ENCODE measurements at regions not wholly inside any gene's neighbourhood (a gene's known extent, or its start where the extent isn't known, plus 50 kb on each side); places are given as distances from the start of the nearest gene placed in this dataset.

DNA sequence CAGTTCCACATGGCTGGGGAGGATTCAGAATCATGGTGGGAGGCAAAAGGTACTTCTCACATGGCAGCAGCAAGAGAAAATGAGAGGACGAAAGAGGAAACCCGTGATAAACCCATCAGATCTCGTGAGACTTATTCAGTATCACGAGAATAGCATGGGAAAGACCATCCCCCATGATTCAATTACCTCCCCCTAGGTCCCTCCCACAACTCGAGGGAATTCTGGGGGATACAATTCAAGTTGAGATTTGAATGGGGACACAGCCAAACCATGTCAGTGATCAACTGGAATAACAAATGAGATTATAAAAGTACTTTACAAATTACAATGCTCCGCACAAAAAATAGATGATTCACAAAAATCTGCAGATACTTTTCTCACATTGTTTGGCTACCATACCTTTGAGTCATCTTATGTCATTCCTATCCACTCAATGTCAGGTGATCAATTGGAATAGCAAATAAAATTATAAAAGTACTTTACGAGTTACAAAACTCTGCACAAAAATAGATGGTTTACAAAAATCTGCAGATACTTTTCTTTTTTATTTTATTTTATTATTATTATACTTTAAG lies 338.9 kb downstream of the C12orf50 start:
- Histone ChIP-seq H3K27me3 (ENCODE audit: control insufficient read depth, insufficient read depth, low read length, poor library complexity, severe bottlenecking) (no peaks in the 10 kb centered on the region), H3K9me3 (ENCODE audit: control insufficient read depth, low read length) (no peaks in the 10 kb centered on the region), H3K27ac (ENCODE audit: insufficient read depth, low read depth, low read length, poor library complexity, severe bottlenecking) (no peak overlapping the region), H3K4me3 (ENCODE audit: insufficient read depth, low read depth, low read length) (no peak overlapping the region), H3K4me1 (ENCODE audit: control insufficient read depth, insufficient read depth, low read length) (no peaks in the 10 kb centered on the region), H3K36me3 (ENCODE audit: control insufficient read depth, insufficient read depth, low read length) (no peaks in the 10 kb centered on the region)
- WGBS, 2 experiments = 93 to 96% methylated on average over 5 to 6 of the region's 7 CpGs

DNA sequence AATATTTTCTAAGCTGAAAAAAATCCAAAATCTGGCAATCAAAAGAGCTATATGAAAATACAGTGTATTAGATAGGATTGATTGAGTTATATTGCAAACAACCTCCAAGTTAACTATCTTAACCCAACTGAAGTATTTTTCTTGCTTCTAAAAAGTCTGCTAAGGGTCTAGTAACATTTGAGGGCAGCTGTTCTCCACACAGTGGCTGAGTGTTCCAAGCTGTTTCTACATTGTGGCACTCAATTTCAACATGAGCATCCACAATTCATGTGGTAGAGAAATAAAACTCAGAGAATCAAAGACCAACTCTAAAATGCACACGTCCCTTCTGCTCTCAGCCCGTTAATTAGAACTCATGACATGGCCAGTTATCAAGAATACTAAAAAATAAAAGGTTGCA lies 340.0 kb downstream of the C12orf50 start:
- 93% methylated on average over 2 of the region's 2 CpGs for WGBS, 2 experiments
- H3K4me3 ChIP-seq (ENCODE audit: insufficient read depth, low read depth, low read length) = no peak overlapping the region

DNA sequence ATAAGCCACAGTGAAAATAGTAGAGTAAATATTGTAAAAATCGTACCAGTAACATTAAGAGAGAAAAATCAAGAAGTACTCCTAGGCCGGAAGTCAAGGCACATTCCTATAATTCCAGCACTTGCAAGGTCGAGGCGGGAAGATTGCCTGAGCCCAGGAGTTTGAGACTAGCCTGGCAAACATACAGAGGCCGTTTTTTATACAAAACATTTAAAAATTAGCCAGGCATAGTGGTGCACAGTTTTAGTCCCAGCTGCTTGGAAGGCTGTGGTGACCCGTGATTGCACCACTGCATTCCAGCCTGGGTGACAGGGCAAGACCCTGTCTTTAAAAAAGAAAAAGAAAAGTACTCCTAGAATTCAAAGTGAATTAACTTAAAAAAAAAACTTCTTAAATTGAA lies 341.8 kb downstream of the C12orf50 start:
- no peaks in the 10 kb centered on the region for H3K4me1 ChIP-seq (ENCODE audit: control insufficient read depth, insufficient read depth, low read length)
- 77 to 79% methylated on average over 6 of the region's 6 CpGs for WGBS, 2 experiments
- H3K4me3 ChIP-seq (ENCODE audit: insufficient read depth, low read depth, low read length) = no peak overlapping the region
- H3K27me3 ChIP-seq (ENCODE audit: control insufficient read depth, insufficient read depth, low read length, poor library complexity, severe bottlenecking) = no peaks in the 10 kb centered on the region
- H3K27ac ChIP-seq (ENCODE audit: insufficient read depth, low read depth, low read length, poor library complexity, severe bottlenecking) = no peak overlapping the region
- H3K36me3 ChIP-seq (ENCODE audit: control insufficient read depth, insufficient read depth, low read length) = no peaks in the 10 kb centered on the region
- no peaks in the 10 kb centered on the region for H3K9me3 ChIP-seq (ENCODE audit: control insufficient read depth, low read length)

More for the DNA sequence above, 340.0 kb downstream of the C12orf50 start:
- Histone ChIP-seq H3K36me3 (ENCODE audit: control insufficient read depth, insufficient read depth, low read length) (no peaks in the 10 kb centered on the region), H3K27ac (ENCODE audit: insufficient read depth, low read depth, low read length, poor library complexity, severe bottlenecking) (no peak overlapping the region), H3K4me1 (ENCODE audit: control insufficient read depth, insufficient read depth, low read length) (no peaks in the 10 kb centered on the region), H3K9me3 (ENCODE audit: control insufficient read depth, low read length) (no peaks in the 10 kb centered on the region), H3K27me3 (ENCODE audit: control insufficient read depth, insufficient read depth, low read length, poor library complexity, severe bottlenecking) (no peaks in the 10 kb centered on the region)

DNA sequence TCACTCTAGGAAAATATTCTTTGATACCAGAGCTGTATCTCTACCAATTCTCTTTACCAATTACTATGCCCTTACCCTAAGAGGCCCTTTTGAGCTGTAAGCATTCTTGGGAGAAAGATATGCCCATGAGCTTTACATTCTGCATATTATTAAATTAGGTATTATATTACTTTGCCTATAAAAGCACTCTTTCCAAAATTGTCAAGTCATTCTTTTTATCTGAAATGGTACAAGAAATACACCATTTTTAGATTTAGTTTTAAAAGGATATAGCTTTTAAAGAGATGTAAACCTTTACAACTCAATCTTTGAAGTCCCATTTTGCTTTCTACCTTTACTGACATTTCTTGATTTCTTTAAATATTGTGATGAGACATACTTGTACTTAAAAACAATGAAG lies 343.5 kb downstream of the C12orf50 start:
- Histone ChIP-seq H3K27ac (ENCODE audit: insufficient read depth, low read depth, low read length, poor library complexity, severe bottlenecking) (no peak overlapping the region), H3K4me3 (ENCODE audit: insufficient read depth, low read depth, low read length) (no peak overlapping the region), H3K27me3 (ENCODE audit: control insufficient read depth, insufficient read depth, low read length, poor library complexity, severe bottlenecking) (no peaks in the 10 kb centered on the region), H3K9me3 (ENCODE audit: control insufficient read depth, low read length) (no peaks in the 10 kb centered on the region), H3K4me1 (ENCODE audit: control insufficient read depth, insufficient read depth, low read length) (no peaks in the 10 kb centered on the region), H3K36me3 (ENCODE audit: control insufficient read depth, insufficient read depth, low read length) (no peaks in the 10 kb centered on the region)

DNA sequence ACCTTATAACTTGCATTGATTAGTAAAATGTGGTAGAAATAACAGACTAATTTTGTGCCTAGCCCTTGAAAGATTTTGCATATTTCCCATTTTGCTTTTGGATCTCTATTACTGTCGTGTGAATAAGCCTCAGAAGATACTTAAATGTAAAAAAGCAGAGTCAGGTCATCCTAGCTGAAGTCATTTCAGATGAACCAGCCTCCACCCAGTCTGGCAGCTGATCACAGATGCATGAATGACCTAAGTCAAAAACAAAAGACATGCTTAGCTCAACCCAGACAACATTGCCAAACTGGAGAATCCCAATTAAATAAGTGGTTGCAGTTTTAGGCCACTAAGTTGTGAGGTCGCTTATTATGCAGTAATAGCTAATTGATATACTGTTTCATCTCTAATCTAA lies 349.9 kb downstream of the C12orf50 start:
- 88 to 100% methylated on average over 1 of the region's 2 CpGs for WGBS, 2 experiments
- H3K27ac ChIP-seq (ENCODE audit: insufficient read depth, low read depth, low read length, poor library complexity, severe bottlenecking) = no peak overlapping the region
- H3K4me3 ChIP-seq (ENCODE audit: insufficient read depth, low read depth, low read length) = no peak overlapping the region
- no peaks in the 10 kb centered on the region for H3K27me3 ChIP-seq (ENCODE audit: control insufficient read depth, insufficient read depth, low read length, poor library complexity, severe bottlenecking)
- H3K4me1 ChIP-seq (ENCODE audit: control insufficient read depth, insufficient read depth, low read length) = no peaks in the 10 kb centered on the region
- H3K36me3 ChIP-seq (ENCODE audit: control insufficient read depth, insufficient read depth, low read length) = no peaks in the 10 kb centered on the region
- no peaks in the 10 kb centered on the region for H3K9me3 ChIP-seq (ENCODE audit: control insufficient read depth, low read length)

DNA sequence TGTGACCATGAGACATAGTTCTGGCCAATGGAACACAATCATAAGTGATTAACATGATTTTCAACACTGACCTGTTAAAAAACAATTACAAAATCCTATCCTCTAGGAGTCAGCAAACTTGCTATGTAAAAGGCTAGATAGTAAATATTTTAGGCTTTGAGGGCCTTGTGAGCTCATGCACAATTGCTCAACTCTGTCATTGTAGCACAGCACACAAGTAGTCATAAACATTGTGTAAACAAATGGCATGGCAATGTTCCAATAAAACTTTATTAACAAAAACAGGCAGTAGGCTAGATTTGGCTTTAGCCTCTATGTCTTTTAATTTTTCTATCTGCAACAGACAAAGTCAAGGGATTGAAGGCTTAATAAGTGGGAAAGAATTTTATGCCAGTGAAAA lies 350.7 kb downstream of the C12orf50 start:
- H3K36me3 ChIP-seq (ENCODE audit: control insufficient read depth, insufficient read depth, low read length) = no peaks in the 10 kb centered on the region
- no peak overlapping the region for H3K4me3 ChIP-seq (ENCODE audit: insufficient read depth, low read depth, low read length)
- H3K27ac ChIP-seq (ENCODE audit: insufficient read depth, low read depth, low read length, poor library complexity, severe bottlenecking) = no peak overlapping the region
- H3K9me3 ChIP-seq (ENCODE audit: control insufficient read depth, low read length) = no peaks in the 10 kb centered on the region
- H3K4me1 ChIP-seq (ENCODE audit: control insufficient read depth, insufficient read depth, low read length) = no peaks in the 10 kb centered on the region
- no peaks in the 10 kb centered on the region for H3K27me3 ChIP-seq (ENCODE audit: control insufficient read depth, insufficient read depth, low read length, poor library complexity, severe bottlenecking)

DNA sequence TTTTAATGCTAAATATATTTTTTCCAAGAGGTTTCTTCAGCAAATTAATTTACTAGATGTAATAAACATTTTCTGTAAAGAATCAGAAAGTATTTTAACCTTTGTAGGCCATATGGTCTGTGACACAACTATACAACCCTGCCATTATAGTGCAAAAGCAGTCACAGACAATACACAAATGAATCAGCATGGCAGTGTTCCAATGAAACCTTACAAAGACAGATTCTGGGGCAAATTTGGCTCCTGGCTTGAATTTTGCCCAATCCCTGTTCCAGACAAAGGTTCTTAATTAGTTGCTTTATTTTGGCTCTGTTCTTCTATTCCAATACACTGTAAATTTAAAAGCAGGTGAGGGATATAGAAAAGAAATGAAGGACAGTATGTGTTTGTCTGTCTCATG lies 352.5 kb downstream of the C12orf50 start:
- no peaks in the 10 kb centered on the region for H3K36me3 ChIP-seq (ENCODE audit: control insufficient read depth, insufficient read depth, low read length)
- H3K4me1 ChIP-seq (ENCODE audit: control insufficient read depth, insufficient read depth, low read length) = no peaks in the 10 kb centered on the region
- no peak overlapping the region for H3K4me3 ChIP-seq (ENCODE audit: insufficient read depth, low read depth, low read length)
- H3K27me3 ChIP-seq (ENCODE audit: control insufficient read depth, insufficient read depth, low read length, poor library complexity, severe bottlenecking) = no peaks in the 10 kb centered on the region
- H3K9me3 ChIP-seq (ENCODE audit: control insufficient read depth, low read length) = no peaks in the 10 kb centered on the region
- H3K27ac ChIP-seq (ENCODE audit: insufficient read depth, low read depth, low read length, poor library complexity, severe bottlenecking) = no peak overlapping the region

DNA sequence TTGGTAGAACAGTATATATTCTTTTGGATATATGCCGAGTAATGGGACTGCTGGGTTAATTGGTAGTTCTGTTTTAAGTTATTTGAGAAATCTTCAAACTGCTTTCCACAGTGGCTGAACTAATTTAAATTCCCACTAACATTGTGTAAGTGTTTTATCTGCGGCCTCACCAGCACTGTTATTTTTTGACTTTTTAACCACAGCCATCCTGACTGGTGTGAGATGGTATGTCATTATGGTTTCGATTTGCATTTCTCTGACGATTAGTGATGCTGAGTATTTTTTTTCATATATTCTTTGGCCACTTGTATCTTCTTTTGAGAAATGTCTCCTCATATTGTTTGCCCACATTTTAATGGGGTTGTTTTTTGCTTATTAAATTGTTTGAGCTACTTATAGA lies 357.4 kb downstream of the C12orf50 start:
- no peaks in the 10 kb centered on the region for H3K36me3 ChIP-seq (ENCODE audit: control insufficient read depth, insufficient read depth, low read length)
- 98 to 100% methylated on average over 3 to 4 of the region's 4 CpGs for WGBS, 2 experiments

DNA sequence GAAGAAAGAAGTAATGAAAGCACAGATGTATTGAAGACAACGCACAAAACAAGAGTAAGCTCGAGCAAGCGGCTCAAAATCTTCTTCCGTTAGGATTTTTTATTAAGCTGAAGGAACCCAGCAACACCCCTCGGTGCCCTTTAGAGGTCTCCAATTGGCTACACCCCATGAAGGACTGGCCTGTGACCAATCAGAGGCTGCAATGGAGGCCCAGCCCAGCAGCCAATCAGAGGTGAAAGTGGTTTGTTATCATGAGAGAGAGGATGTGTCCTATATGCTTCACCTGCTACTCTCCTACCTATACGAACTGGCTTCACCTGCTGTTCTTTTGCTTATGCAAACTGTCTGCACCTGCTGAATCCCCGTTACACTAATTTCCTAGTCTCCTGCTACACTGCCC lies 358.8 kb downstream of the C12orf50 start:
- no peak overlapping the region for H3K27ac ChIP-seq (ENCODE audit: insufficient read depth, low read depth, low read length, poor library complexity, severe bottlenecking)
- no peaks in the 10 kb centered on the region for H3K36me3 ChIP-seq (ENCODE audit: control insufficient read depth, insufficient read depth, low read length)
- 93 to 96% methylated on average over 7 of the region's 7 CpGs for WGBS, 2 experiments
- H3K4me3 ChIP-seq (ENCODE audit: insufficient read depth, low read depth, low read length) = no peak overlapping the region
- no peaks in the 10 kb centered on the region for H3K4me1 ChIP-seq (ENCODE audit: control insufficient read depth, insufficient read depth, low read length)
- H3K27me3 ChIP-seq (ENCODE audit: control insufficient read depth, insufficient read depth, low read length, poor library complexity, severe bottlenecking) = no peaks in the 10 kb centered on the region
- H3K9me3 ChIP-seq (ENCODE audit: control insufficient read depth, low read length) = no peaks in the 10 kb centered on the region

More for the DNA sequence above, 357.4 kb downstream of the C12orf50 start:
- Histone ChIP-seq H3K4me3 (ENCODE audit: insufficient read depth, low read depth, low read length) (no peak overlapping the region), H3K9me3 (ENCODE audit: control insufficient read depth, low read length) (no peaks in the 10 kb centered on the region), H3K27me3 (ENCODE audit: control insufficient read depth, insufficient read depth, low read length, poor library complexity, severe bottlenecking) (no peaks in the 10 kb centered on the region), H3K4me1 (ENCODE audit: control insufficient read depth, insufficient read depth, low read length) (no peaks in the 10 kb centered on the region), H3K27ac (ENCODE audit: insufficient read depth, low read depth, low read length, poor library complexity, severe bottlenecking) (no peak overlapping the region)

DNA sequence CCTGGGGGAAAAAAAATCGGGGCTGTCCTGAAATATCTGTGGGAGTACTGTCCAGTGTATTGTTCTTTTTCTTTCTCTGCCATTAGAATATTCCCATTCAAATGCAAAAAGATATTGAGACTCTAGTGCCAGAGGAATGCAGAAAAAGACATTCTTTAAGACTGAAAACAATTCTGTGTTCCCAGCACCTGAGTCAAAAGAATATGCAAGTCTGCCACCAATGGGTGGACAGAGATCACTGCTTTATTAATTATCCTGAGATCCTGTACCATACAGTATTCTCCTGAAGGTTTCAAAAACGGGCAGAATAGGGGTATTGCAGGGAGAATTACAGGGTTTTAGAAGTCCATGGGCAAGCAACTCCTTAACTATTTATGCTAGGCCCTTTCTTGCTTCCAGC lies 361.8 kb downstream of the C12orf50 start:
- no peaks in the 10 kb centered on the region for H3K36me3 ChIP-seq (ENCODE audit: control insufficient read depth, insufficient read depth, low read length)
- no peaks in the 10 kb centered on the region for H3K27me3 ChIP-seq (ENCODE audit: control insufficient read depth, insufficient read depth, low read length, poor library complexity, severe bottlenecking)
- no peaks in the 10 kb centered on the region for H3K9me3 ChIP-seq (ENCODE audit: control insufficient read depth, low read length)
- H3K27ac ChIP-seq (ENCODE audit: insufficient read depth, low read depth, low read length, poor library complexity, severe bottlenecking) = no peak overlapping the region
- H3K4me1 ChIP-seq (ENCODE audit: control insufficient read depth, insufficient read depth, low read length) = no peaks in the 10 kb centered on the region
- WGBS, 2 experiments = 86 to 90% methylated on average over 1 to 2 of the region's 2 CpGs
- H3K4me3 ChIP-seq (ENCODE audit: insufficient read depth, low read depth, low read length) = no peak overlapping the region

DNA sequence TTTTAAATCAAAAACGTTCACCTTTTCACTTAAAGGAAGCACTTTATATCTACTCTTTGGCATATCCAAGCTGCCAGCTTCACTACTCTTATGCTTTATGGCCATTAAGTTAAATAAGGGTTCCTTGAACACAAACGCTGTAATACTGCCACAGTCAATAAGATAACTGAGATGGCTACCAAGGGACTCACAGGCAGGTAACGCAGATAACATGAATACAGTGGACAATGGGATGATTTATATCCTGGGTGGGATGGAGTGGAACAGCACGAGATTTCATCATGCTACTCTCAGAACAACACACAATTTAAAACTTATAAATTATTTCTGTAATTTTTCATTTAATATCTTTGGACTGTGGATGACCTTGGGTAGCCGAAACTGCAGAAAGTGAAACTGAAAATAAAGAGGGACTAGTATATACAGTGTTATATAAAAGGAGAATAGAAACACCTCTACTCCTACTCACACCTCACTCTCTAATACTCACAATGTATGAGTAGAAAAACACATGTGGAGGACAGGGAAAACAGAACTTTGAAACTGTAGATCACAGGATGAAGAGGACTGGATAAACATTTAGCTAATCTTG lies 367.3 kb downstream of the C12orf50 start:
- no peaks in the 10 kb centered on the region for H3K36me3 ChIP-seq (ENCODE audit: control insufficient read depth, insufficient read depth, low read length)
- H3K9me3 ChIP-seq (ENCODE audit: control insufficient read depth, low read length) = no peaks in the 10 kb centered on the region
- no peaks in the 10 kb centered on the region for H3K4me1 ChIP-seq (ENCODE audit: control insufficient read depth, insufficient read depth, low read length)
- no peaks in the 10 kb centered on the region for H3K27me3 ChIP-seq (ENCODE audit: control insufficient read depth, insufficient read depth, low read length, poor library complexity, severe bottlenecking)
- WGBS, 2 experiments = 79 to 91% methylated on average over 3 of the region's 5 CpGs
- H3K4me3 ChIP-seq (ENCODE audit: insufficient read depth, low read depth, low read length) = no peak overlapping the region
- H3K27ac ChIP-seq (ENCODE audit: insufficient read depth, low read depth, low read length, poor library complexity, severe bottlenecking) = no peak overlapping the region

Measured in ectodermal cell (in vitro differentiated cells).